ENCODE measurements at regions not wholly inside any gene's neighbourhood (a gene's known extent, or its start where the extent isn't known, plus 50 kb on each side); places are given as distances from the start of the nearest gene placed in this dataset.
"Not testable (repeated sequence)": the region's sequence is repeated elsewhere in the genome, so short reads cannot be mapped to it uniquely, and the experiment has no call there.

- Mint-ChIP-seq H3K36me3 (ENCODE audit: low read depth) (peaks cover 65% of the 10 kb centered on the region), H3K27ac (no peak overlapping the region), H3K4me1 (ENCODE audit: low read depth) (peaks cover 7% of the 10 kb centered on the region), H3K9me3 (no peaks in the 10 kb centered on the region), H3K4me3 (no peak overlapping the region), H3K27me3 (ENCODE audit: low read depth) (no peaks in the 10 kb centered on the region)
- intact Hi-C loops (cut with micrococcal nuclease), result no loop called here
- CTCF ChIA-PET, result interaction anchor here (1.2 kb wide), 1 partner anchor 12 kb away, joined by 5 read pairs; no protein-coding TSS in a partner anchor
- DNase-seq, result no peak
These were observed 89.3 kb upstream of the ZNF746 start for GRCh38 chr7:149586646-149587645.

DNA sequence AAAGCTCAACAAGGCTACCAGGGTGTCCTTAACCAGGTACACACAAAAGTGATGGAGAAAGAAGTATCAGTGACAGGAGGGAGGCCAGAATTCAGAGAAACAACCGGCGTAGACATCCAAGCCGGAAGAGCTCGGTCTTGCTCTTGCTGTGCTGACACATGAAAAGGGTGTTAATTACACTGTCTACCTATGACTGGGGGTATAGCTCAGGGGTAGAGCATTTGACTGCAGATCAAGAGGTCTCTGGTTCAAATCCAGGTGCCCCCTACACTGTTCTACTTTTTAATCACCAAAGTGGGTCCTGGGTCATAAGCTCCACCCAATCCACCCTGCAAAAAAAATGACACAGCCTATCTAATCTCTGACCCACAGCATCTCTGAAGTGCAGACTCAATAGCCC, 86.9 kb upstream of the ZNF746 start:
- Mint-ChIP-seq H3K27ac (no peak overlapping the region), H3K36me3 (ENCODE audit: low read depth) (peaks cover 74% of the 10 kb centered on the region), H3K27me3 (ENCODE audit: low read depth) (no peaks in the 10 kb centered on the region), H3K4me3 (no peak overlapping the region), H3K9me3 (peaks cover 6% of the 10 kb centered on the region), H3K4me1 (ENCODE audit: low read depth) (peaks cover 18% of the 10 kb centered on the region)
- CTCF ChIA-PET, result interaction anchor here (0.5 kb wide), 1 partner anchor 75 kb away, joined by 3 read pairs; no protein-coding TSS in a partner anchor
- intact Hi-C loops (cut with micrococcal nuclease), result no loop called here
- DNase-seq, result no peak

GRCh38 chr7:149584009-149584408, 86.4 kb upstream of the ZNF746 start:
- Mint-ChIP-seq H3K36me3 (ENCODE audit: low read depth) (peaks cover 76% of the 10 kb centered on the region), H3K9me3 (peaks cover 6% of the 10 kb centered on the region), H3K27ac (no peak overlapping the region), H3K27me3 (ENCODE audit: low read depth) (no peaks in the 10 kb centered on the region), H3K4me3 (no peak overlapping the region), H3K4me1 (ENCODE audit: low read depth) (peaks cover 18% of the 10 kb centered on the region)
- intact Hi-C loops (cut with micrococcal nuclease), result no loop called here
- CTCF ChIA-PET, result no interaction called here
- DNase-seq, result no peak

DNA sequence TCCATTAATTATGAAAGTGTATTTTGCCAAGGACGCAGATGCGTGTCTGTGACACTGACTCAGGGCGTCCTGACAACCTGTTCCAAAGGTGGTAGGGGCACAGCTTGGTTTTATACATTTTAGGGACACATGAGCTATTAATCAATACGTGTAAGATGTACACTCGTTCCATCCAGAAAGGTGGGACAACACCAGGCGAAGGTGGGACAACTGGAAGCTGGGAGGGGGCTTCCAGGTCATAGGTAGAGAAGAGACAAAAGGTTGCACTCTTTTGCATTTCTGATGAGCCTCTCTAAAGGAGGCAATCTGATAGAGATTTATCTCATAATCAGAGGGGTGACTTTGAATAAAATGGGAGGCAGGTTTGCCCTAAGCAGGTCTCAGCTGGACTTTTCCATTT, 82.7 kb upstream of the ZNF746 start:
- H3K27ac Mint-ChIP-seq, result peak overlapping the region; percentile 21
- no peak for DNase-seq
- peaks cover 32% of the 10 kb centered on the region for H3K9me3 Mint-ChIP-seq
- CTCF ChIA-PET, result interaction anchor here (1.2 to 1.4 kb wide), 2 partner anchors 45 to 82 kb away, joined by 3 to 4 read pairs; no protein-coding TSS in a partner anchor
- H3K27me3 Mint-ChIP-seq (ENCODE audit: low read depth), result no peaks in the 10 kb centered on the region
- peaks cover 69% of the 10 kb centered on the region for H3K36me3 Mint-ChIP-seq (ENCODE audit: low read depth)
- intact Hi-C loops (cut with micrococcal nuclease), result no loop called here
- peaks cover 18% of the 10 kb centered on the region for H3K4me1 Mint-ChIP-seq (ENCODE audit: low read depth)
- H3K4me3 Mint-ChIP-seq, result no peak overlapping the region

DNA sequence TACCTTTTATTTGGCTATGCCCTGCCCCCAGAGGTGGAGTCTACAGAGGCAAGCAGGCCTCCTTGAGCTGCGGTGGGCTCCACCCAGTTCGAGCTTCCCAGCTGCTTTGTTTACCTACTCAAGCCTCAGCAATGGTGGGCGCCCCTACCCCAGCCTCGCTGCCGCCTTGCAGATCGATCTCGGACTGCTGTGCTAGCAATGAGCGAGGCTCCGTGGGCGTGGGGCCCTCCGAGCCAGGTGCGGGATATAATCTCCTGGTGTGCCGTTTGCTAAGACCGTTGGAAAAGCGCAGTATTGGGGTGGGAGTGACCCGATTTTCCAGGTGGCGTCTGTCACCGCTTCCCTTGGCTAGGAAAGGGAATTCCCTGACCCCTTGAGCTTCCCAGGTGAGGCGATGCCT, 81.8 kb upstream of the ZNF746 start:
- CTCF ChIA-PET, result interaction anchor here (1.2 to 1.4 kb wide), 2 partner anchors 46 to 83 kb away, joined by 3 to 4 read pairs; no protein-coding TSS in a partner anchor
- intact Hi-C loops (cut with micrococcal nuclease); H3K27me3 Mint-ChIP-seq (ENCODE audit: low read depth); H3K4me3 Mint-ChIP-seq; H3K27ac Mint-ChIP-seq; DNase-seq: not testable (repeated sequence)
- Mint-ChIP-seq H3K4me1 (ENCODE audit: low read depth) (peaks cover 18% of the 10 kb centered on the region), H3K36me3 (ENCODE audit: low read depth) (peaks cover 60% of the 10 kb centered on the region), H3K9me3 (peaks cover 40% of the 10 kb centered on the region)

GRCh38 chr7:149574428-149574827, 76.8 kb upstream of the ZNF746 start:
- intact Hi-C loops (cut with micrococcal nuclease); H3K4me1 Mint-ChIP-seq (ENCODE audit: low read depth); H3K4me3 Mint-ChIP-seq; CTCF ChIA-PET; DNase-seq; H3K27me3 Mint-ChIP-seq (ENCODE audit: low read depth); H3K27ac Mint-ChIP-seq: not testable (repeated sequence)
- H3K36me3 Mint-ChIP-seq (ENCODE audit: low read depth), result peaks cover 54% of the 10 kb centered on the region
- peaks cover 67% of the 10 kb centered on the region for H3K9me3 Mint-ChIP-seq

DNA sequence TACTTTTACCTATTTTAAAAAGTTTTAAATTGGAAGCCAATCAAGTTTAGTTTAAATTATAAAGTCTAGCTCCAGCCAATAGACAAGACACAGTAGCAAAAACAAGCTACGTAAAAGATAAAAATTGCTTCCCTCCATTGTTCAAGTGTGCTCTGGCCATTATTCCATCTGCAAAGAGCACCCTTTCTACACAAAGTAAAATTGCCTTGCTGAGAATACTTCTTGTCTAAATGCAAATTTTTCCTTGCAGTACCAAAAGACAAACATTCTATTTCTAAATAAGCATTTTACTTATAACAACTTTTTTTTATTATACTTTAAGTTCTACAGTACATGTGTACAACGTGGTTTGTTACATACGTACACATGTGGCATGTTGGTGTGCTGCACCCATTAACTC, 75.9 kb upstream of the ZNF746 start:
- no peak for DNase-seq
- peaks cover 70% of the 10 kb centered on the region for H3K9me3 Mint-ChIP-seq
- H3K4me1 Mint-ChIP-seq (ENCODE audit: low read depth), result peaks cover 3% of the 10 kb centered on the region
- intact Hi-C loops (cut with micrococcal nuclease), result no loop called here
- no peak overlapping the region for H3K4me3 Mint-ChIP-seq
- H3K36me3 Mint-ChIP-seq (ENCODE audit: low read depth), result peaks cover 52% of the 10 kb centered on the region
- H3K27ac Mint-ChIP-seq, result no peak overlapping the region
- CTCF ChIA-PET, result no interaction called here
- no peaks in the 10 kb centered on the region for H3K27me3 Mint-ChIP-seq (ENCODE audit: low read depth)

DNA sequence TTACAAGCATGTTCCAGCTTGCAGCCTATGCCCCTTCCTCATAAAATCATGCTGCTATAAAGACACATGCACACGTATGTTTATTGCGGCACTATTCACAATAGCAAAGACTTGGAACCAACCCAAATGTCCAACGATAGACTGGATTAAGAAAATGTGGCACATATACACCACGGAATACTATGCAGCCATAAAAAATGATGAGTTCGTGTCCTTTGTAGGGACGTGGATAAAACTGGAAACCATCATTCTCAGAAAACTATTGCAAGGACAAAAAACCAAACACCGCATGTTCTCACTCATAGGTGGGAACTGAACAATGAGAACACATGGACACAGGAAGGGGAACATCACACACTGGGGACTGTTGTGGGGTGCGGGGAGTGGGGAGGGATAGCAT, 75.3 kb upstream of the ZNF746 start:
- H3K27me3 Mint-ChIP-seq (ENCODE audit: low read depth); H3K27ac Mint-ChIP-seq; H3K4me1 Mint-ChIP-seq (ENCODE audit: low read depth); DNase-seq; H3K4me3 Mint-ChIP-seq; CTCF ChIA-PET; intact Hi-C loops (cut with micrococcal nuclease): not testable (repeated sequence)
- Mint-ChIP-seq H3K36me3 (ENCODE audit: low read depth) (peaks cover 52% of the 10 kb centered on the region), H3K9me3 (peaks cover 66% of the 10 kb centered on the region)

DNA sequence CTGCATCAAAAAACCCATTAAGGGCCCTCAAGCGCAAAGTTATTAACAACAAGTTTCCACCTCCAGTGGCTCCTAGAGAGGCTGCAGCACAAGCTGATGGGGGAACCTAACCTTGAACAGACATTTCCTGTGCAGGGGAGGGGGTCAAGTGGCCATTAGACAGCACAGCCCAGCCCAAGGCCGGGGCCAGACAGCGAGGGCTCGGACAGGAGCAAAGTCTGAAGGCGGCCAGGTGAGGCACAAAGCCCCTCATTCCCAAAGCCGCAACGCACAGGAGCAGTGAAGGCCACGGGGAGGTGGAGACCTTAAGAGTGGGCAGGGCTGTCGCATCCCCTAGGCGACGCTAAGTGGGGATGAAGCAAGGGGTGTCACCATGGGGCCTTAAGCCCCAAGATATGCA, 73.2 kb upstream of the ZNF746 start:
- Mint-ChIP-seq H3K27me3 (ENCODE audit: low read depth) (no peaks in the 10 kb centered on the region), H3K4me3 (no peak overlapping the region), H3K27ac (no peak overlapping the region), H3K9me3 (peaks cover 51% of the 10 kb centered on the region), H3K4me1 (ENCODE audit: low read depth) (peaks cover 6% of the 10 kb centered on the region), H3K36me3 (ENCODE audit: low read depth) (peaks cover 62% of the 10 kb centered on the region)
- CTCF ChIA-PET, result interaction anchor here (0.6 kb wide), 1 partner anchor 11 kb away, joined by 3 read pairs; no protein-coding TSS in a partner anchor
- DNase-seq, result no peak
- intact Hi-C loops (cut with micrococcal nuclease), result no loop called here

- peaks cover 68% of the 10 kb centered on the region for H3K36me3 Mint-ChIP-seq (ENCODE audit: low read depth)
- no peak overlapping the region for H3K27ac Mint-ChIP-seq
- H3K9me3 Mint-ChIP-seq, result peaks cover 43% of the 10 kb centered on the region
- intact Hi-C loops (cut with micrococcal nuclease), result no loop called here
- peaks cover 12% of the 10 kb centered on the region for H3K4me1 Mint-ChIP-seq (ENCODE audit: low read depth)
- H3K4me3 Mint-ChIP-seq, result no peak overlapping the region
- no peak for DNase-seq
- CTCF ChIA-PET, result no interaction called here
- no peaks in the 10 kb centered on the region for H3K27me3 Mint-ChIP-seq (ENCODE audit: low read depth)
These were observed 72.3 kb upstream of the ZNF746 start for GRCh38 chr7:149569726-149570422.

DNA sequence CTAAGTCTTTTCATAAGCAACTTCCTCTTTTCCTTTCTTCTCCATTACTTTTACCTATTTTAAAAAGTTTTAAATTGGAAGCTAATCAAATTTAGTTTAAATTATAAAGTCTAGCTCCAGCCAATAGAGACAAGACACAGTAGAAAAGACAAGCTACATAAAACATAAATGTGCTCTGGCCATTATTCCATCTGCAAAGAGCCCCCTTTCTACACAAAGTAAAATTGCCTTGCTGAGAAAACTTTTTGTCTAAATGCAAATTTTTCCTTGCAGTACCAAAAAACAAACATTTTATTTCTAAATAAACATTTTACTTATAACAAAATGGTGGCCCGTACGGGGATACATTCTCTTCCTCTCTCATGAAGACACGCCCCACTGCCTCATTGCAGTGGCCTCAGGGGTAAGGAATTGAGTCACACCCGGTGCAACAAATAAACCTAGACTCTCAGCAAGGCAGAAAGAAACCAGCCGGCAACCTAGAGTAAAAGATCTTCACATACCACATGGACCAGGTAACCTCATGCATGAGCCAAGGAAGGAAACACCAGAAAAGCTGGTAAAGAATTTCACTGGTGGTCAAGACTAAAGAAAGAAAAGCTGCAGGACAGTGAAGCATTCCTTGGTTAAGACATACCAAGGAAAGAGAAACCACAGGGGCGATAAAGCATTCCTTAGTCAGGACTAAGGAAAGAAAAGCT, 71.6 kb upstream of the ZNF746 start:
- no peak for DNase-seq
- Mint-ChIP-seq H3K27ac (no peak overlapping the region), H3K9me3 (peaks cover 40% of the 10 kb centered on the region), H3K36me3 (ENCODE audit: low read depth) (peaks cover 70% of the 10 kb centered on the region), H3K27me3 (ENCODE audit: low read depth) (no peaks in the 10 kb centered on the region), H3K4me1 (ENCODE audit: low read depth) (peaks cover 12% of the 10 kb centered on the region), H3K4me3 (no peak overlapping the region)
- intact Hi-C loops (cut with micrococcal nuclease), result no loop called here
- CTCF ChIA-PET, result interaction anchor here (1.3 to 1.6 kb wide), 2 partner anchors 56 to 93 kb away, joined by 3 to 5 read pairs; no protein-coding TSS in a partner anchor

DNA sequence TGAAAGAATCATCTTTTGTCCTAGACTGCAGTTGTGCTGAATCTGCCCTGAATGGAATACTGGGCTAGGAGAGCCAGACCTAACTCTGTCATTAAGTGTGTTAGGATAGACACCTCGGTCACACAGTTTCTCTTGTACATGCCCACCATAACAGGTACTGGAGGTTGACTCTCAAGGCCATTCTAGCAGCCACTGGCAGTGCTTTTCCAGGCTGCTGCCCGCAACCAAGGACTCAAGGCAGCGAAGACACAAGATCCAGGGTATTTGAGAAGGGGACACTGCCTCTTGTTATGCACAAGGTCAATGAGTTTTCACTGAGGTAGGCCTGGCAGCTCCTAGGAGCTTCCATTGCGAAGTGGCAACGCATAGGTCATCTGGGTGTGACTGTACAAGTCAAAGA, 70.6 kb upstream of the ZNF746 start:
- Mint-ChIP-seq H3K4me3 (no peak overlapping the region), H3K4me1 (ENCODE audit: low read depth) (peaks cover 12% of the 10 kb centered on the region), H3K9me3 (peaks cover 32% of the 10 kb centered on the region), H3K27me3 (ENCODE audit: low read depth) (no peaks in the 10 kb centered on the region), H3K27ac (no peak overlapping the region), H3K36me3 (ENCODE audit: low read depth) (peaks cover 66% of the 10 kb centered on the region)
- intact Hi-C loops (cut with micrococcal nuclease), result no loop called here
- no peak for DNase-seq
- CTCF ChIA-PET, result interaction anchor here (0.7 to 1.6 kb wide), 3 partner anchors 12 to 94 kb away, joined by 3 to 5 read pairs (median 3); no protein-coding TSS in a partner anchor

Measured in activated naive CD4-positive, alpha-beta T cell treated with anti-CD3 and anti-CD28 coated beads for 36 hours (primary cell).